GM18909 (cell line): ENCODE measurements at regions not wholly inside any gene's neighbourhood (a gene's known extent, or its start where the extent isn't known, plus 50 kb on each side); places are given as distances from the start of the nearest gene placed in this dataset.

Experiments
- ATAC-seq: cut with Tn5 transposase; IDR thresholded peaks from one replicate; pipeline ENCODE4 v1.9.1; 2021; ENCODE audit warnings: mild to moderate bottlenecking; ENCODE audit not compliant: unreplicated experiment, poor library complexity

DNA sequence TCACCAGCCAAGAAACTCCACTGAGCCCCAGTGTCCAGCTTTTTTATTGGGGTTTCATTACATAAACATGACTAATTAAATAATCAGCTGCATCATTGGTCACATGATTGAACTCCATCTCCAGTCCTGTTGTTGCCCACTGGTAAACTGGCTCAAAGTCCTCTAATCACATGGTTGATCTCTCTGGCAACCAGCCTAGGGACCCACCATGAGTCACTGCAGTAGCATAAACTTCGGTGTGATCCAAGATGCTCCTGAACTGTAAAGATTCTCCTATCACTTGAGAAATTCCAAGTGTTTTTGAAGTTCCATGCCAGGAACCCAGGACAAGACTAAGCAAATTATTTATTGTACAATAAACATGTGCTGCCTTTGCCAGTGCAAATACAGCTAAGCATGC, 130.4 kb upstream of the AUTS2 start:
- no peak for ATAC-seq

DNA sequence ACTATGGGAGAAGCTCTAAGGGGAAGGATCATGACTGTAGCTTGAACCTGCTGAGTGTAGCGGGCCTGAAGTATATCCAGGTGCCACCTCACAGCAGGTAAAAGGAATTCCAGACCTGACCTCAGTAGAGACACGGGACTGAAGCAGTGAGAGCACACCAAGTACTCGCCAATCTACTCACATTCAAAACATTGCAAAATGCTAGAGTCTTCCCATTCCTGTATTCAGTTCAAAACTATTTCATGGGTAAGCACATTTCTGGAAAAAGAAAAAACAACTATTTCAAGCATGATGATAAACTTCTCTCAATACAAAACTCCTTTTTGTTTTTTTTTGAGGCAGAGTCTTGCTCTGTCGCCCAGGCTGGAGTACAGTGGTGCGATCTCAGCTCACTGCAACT, 121.9 kb upstream of the AUTS2 start:
- no peak for ATAC-seq

DNA sequence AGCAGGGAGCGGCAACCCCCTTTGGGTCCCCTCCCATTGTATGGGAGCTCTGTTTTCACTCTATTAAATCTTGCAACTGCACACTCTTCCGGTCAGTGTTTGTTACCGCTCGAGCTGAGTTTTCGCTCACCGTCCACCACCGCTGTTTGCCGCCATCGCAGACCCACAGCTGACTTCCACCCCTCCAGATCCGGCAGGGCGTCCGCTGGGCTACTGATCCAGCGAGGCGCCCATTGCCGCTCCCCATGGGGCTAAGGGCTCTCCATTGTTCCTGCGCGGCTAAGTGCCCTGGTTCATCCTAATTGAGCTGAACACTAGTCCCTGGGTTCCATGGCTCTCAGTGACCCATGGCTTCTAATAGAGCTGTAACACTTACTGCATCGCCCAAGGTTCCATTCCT, 115.6 kb upstream of the AUTS2 start:
- ATAC-seq: no peak

DNA sequence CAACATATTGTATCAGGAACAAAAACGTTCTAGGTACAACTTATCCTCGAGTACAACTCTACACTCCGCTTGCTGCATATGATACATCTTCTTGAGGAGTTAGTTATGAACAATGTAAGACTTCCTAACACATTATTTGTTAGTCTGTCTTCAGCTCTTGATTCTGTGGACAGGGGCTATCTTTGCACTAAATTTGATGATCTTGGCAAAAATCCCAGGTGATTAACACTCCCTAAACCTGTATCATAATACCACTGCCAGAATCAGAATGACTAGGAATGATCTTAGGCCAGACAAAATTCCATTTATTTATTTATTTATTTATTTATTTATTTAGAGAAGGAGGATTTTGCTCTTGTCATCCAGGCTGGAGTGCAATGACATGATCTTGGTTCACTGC, 108.7 kb upstream of the AUTS2 start:
- no peak for ATAC-seq

DNA sequence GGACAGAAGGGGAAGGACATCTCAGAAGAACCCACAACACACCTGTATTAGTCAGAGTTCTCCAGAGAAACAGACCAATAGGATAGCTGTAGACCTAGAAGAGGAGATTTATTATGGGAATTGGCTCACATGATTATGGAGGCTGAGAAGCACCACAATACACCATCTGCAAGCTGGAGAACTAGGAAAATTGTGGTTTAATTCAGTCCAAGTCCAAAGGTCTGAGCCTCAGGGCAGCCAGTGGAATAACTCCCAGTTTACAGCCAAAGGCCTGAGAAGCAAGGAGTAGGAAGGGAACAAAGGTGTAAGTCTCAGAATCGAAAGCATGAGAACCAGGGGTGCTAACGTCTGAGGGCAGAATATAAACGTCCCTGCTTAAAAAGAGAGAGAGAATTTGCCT, 99.6 kb upstream of the AUTS2 start:
- no peak for ATAC-seq

DNA sequence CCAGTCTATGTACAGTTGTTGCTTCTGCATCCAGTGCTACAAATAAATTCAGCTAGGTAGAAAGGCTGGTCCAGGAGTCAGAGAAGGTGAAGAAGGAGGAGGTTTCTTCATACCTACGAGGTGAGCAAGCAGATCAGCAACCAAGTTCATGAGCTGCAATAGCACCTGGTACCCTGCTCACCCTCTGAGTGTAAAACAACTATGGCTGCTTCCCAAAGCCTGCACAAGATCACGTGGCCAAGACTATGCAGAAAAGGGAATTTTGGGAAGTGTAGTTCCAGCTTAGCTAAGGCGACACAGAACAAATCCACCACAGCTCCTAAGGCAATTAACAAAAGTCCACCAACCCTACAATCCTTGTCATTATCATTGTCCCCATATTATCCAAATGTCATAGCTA, 95.9 kb upstream of the AUTS2 start:
- no peak for ATAC-seq

DNA sequence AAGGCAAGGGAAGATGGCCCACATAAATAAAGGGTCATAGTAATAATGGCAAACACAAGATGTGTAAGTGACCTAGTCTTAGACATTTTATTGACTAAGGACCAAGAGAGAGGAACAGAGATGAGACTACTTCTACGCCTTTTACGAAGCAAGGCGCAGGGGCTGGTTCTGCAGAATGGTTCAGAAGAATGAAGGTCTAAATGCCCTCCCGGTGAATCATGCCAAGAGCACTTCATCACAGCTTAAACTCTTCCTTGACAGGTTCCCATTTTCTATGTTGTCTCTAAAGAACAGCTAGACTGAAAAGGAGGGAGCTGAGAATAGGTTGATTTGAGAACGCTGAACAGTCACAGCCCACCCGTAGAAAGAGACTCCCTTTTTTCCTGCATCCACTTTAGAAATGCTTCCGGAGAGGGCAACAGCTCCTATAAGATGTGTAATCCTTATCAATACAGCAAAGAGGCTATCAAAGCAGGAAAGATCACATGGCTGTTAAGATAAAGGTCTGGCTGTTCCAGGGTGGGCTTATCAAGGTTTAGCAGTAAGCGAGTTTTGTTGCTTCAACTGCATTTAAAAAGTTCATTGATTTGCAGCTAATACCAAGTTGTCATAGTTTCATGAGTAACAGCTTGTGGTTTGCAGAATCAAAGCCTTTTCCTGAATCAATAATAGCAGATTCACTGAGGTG, 93.4 kb upstream of the AUTS2 start:
- ATAC-seq: no peak

DNA sequence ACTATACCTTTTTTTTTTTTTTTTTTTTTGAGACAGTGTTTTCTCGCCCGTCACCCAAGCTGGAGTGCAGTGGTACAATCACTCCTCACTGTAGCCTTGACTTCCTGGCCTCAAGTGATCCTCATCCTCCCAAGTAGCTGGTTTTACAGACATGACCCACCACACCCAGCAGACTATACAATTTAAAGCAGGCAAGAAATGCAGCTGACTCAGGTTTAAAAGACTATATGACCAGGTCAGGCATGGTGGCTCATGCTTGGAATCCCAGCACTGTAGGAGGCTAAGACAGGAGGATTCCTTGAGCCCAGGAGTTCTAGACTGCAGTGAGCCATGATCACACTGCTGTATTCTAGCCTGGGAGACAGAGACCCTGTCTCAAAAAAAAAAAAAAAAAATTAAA, 89.5 kb upstream of the AUTS2 start:
- no peak for ATAC-seq

DNA sequence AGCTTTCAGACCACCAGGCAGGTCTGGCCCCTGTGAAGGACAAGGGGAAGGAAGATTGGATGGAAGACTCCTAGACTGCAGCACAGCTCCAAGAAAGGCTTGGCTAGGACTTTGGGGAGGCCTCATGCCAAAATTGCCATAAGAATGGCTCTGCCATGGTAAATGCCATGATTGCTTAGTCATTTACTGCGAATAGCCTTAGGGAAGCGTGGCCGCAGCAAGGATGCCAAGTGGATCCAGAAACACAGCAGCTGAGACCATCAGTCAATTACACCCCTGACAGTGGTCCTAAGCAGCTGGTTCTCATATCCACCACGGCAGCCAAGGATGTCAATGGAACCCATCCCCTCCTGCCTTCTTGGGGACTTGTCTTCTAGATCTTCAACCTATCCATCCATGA, 88.2 kb upstream of the AUTS2 start:
- ATAC-seq: no peak

DNA sequence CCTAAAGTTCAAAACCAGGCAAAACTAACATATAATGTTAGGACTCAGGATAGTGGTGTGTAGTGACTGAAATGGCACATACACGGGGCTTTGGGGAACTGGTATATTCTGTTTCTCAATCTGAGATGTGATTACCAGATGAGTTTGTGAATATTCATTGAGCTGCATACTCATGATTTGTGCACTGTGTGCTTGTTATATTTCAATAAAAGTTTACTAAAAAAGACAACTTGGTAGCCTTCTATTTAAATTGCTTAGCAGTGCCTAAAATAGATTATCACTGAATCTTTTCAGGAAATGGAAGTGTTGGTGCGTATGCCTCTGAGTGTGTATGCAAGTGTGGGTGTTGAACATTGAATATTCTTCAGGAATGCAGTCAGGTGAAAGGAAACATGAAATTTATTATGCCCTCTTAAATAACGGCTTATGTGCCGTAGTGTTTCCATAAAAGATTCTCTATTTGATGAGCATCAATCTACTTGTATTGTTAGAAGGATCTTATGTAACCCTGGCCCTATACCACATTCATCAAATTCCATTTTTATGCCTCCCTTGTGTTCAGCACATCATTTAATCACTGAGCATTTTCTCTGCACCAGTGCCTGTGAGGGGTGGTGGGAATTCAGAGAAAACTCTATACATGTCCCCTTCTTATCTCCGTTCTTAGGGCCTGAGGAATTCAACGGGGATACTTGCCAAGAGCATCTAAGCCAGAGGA, 82.6 kb upstream of the AUTS2 start:
- no peak for ATAC-seq

DNA sequence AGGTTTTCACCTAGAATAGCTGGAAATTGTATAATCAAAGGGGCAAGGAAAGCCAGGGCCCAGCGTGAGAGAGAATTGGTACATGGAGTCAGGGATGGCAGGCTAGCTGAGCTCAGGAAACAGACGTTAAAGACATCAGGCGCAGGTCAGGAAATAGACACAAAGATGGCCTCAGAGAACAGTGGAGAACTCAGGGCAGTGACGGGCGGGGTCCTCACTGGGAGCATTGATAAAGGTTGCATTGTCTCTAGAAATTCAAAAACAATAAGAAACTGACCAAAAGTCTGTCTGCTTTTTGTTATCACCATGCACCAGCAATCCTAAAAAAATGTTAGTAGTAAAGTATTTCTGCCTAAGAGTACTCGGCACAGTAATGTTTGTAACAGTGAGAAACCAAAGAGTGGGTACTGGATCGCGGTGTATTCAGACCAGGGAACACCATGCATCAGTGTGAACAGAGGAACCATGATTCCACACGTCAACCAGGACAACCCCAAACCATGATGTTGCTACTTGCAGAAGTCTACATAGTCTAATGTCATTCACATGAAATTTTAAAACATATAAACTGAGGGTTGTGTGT, 81.9 kb upstream of the AUTS2 start:
- ATAC-seq: no peak

DNA sequence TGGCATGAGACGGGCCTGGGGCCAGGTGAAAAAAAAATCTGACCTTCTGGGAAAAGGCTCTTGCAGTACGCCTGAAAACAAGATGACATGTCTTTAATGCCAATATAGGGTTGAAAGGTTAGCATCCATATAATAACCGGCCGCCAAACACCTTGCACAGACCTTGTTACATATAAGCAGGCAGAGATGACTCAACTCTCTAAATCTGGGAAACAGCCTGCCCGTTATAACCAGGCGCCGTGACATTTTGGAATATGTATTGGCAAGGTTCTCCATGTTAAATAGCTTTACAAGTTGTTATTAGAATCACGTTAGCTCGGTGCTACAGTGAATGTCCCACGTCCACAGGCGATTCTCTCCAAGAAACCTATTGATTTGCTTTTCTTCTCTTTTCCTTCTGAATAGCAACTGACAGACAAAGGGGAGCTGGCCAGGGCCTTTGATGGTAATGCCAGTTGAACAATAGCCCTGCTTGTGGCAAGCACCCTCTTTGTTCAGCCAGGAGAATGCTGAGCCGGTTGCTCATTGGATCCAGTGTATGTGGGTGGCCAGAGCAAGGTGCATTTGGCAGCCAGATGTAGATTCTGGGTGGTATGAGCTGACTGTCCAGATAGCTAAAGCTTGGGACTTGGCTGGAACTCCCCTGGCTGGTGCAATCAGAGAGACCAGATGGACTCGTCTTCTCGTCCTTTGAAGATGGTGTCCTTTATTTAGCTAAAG, 80.1 kb upstream of the AUTS2 start:
- ATAC-seq: no peak

DNA sequence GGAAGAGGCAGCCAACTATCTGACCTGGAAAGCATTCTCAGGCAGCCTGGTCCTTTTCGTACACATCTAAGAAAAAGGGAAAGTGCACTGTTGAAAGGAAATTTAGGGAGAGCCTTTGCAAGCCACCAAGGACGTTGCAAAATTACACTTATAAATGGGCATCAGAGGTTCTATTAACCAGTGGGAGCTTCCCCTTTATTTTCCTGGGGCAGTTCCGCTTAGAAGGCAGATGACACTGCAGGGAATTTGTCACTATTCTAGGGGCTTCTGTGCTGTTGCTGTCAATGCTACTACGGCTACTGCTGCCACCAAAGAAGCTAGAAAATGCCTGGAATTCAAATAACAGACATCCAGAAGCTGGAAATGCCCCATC, 79.6 kb upstream of the AUTS2 start:
- no peak for ATAC-seq

DNA sequence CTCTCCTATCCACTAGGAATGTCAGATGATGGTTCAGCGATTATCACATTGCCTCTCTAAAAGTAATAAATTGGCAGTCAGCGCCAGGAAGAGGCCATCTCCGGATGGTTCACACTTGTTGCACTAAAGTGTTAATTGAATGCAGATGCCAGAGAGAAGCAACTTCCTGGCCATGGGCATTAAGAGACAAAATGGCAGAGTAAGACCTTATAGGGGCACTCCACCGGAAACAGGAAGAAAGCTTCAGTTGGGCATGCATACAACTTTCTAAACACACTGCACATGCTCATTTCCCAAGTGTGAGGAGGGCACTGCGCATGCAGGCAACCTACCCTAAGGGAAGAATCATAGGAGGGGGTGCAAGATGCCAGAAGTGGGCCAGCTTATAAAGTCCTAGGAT, 71.7 kb upstream of the AUTS2 start:
- no peak for ATAC-seq

DNA sequence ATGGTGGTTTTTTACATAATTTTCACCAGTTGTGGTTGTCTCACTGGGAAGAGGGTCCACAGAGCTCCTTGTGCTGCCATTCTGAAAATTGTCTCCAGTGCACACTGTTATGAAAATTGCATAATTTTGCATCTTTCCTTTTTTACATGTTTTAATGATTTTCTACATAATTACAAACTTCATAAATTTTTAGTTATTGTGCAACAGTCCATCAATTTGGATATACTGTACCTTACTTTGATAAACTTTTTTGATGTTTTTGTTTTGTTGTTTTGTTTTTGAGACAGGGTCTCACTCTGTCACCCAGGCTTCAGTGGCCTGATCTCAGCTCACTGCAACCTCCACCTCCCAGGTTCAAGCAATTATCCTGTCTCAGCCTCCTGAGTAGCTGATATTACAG, 70.6 kb upstream of the AUTS2 start:
- ATAC-seq: no peak

DNA sequence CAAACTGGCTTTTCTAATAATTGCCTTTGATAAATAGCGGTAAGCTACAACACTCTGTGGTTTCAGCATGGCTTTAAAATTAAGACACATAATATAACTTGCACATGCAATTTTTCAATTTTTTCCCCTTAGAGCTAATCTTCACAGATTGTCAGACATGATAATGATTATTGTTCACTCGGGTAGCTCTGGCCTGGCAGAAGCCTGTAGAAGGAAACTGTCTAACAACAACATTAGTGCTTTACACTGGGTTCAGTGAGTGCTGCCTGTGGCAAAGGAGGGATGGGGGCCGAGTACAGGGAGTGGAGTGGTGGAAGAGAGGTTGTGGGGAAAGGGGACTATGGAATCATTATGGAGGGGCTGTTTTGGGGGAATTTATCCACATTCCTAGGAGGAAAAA, 67.2 kb upstream of the AUTS2 start:
- no peak for ATAC-seq

DNA sequence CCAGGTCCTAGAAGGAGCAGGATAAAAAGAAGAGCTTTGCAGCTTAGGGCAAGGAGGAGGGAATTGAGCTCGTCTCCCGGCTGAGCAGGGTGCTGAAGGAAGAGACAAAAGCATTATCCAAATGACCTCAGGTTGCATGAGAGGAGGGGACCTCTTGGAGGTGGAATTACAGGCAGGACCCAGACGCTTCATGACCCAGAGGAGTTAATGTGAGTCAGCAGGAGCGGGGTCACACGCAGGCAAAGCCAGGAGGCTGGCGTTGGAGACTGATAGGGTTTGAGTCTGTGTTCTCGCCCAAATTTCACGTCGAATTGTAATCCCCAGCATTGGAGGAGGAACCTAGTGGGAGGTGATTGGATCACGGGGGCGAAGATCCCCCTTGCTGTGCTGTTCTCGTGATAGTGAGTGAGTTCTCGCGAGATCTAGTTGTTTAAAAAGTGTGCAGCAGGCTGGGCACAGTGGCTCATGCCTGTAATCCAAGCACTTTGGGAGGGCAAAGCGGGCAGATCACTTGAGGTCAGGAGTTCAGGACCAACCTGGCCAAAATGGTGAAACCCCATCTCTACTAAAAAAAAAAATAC, 63.7 kb upstream of the AUTS2 start:
- no peak for ATAC-seq

DNA sequence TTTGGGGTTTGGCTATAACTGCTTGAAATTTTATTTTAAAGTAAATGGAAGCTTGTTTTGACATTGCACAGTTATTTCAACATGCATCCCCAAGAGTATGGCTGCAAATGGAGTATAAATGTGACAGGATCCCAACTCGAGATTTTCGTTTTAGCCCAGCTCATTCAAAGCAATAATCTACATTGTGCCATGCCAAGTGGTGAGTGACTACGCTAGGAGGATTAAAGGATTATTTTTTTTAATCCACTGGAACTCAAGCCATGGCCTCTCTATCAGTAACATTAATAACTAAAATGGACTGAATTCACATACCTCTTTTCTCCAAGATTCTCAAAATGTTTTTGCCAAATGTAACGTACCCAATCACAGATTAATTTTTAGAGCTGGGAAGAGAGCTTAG, 60.6 kb upstream of the AUTS2 start:
- ATAC-seq: no peak

DNA sequence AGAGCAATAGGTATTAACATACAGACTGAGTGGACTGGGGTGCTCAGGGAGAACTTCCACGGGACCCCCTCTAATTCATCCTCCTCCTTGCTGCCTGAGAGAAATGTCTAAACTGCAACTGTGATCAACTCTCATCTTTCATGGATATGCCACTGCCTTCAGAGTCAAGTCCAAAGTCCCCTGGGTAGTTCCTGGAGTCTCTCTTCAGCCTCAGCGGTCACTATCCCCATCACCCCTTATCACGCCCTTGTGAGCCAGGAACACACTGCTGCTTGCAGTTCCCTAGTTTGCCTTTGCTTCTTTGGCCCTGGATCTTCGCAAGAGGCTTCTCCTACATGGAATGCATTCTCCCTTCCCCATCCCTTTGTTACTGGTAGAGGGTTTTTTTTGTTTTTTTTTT, 58.7 kb upstream of the AUTS2 start:
- ATAC-seq: no peak

DNA sequence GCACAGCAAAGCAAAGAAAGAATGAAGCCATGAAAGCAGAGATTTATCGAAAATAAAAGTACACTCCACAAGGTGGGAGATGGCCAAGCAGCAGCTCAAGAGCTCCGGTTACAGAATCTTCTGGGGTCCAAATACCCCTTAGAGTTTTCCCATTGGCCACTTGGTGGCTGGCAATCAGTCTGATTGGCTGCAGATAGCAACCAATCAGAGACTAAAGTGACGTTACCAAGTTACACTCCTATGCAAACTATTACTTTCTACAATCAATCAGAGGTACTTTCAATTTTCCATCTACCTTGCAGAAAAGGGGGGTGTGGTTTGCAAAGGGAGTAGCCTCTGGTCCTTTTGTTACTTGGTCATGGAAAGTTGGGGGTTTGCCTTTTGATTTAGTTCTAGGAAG, 58.0 kb upstream of the AUTS2 start:
- ATAC-seq: no peak
